Kidney epithelial cell (primary cell): ENCODE measurements at regions not wholly inside any gene's neighbourhood (a gene's known extent, or its start where the extent isn't known, plus 50 kb on each side); places are given as distances from the start of the nearest gene placed in this dataset.

Experiments
- DNase-seq: peaks from one replicate; pipeline ENCODE4 v3.0.0-alpha.2; 2010; ENCODE audit warnings: low read depth
- H3K27me3 ChIP-seq: 2 replicates; pipeline ENCODE4 v1.6.0; 2011; ENCODE audit warnings: low read length; ENCODE audit not compliant: control insufficient read depth, insufficient read depth
- H3K36me3 ChIP-seq: 2 replicates; pipeline ENCODE4 v1.5.1; 2011; ENCODE audit warnings: low read length; ENCODE audit not compliant: control insufficient read depth, insufficient read depth
- H3K4me3 ChIP-seq: 2 replicates; pipeline ENCODE4 v1.5.1; 2011; ENCODE audit warnings: low read depth, mild to moderate bottlenecking, control low read depth, low read length
- CTCF ChIP-seq: IDR thresholded peaks from 2 replicates; pipeline ENCODE4 v1.5.1; 2011; ENCODE audit warnings: mild to moderate bottlenecking, moderate library complexity, low read length, control low read depth, inconsistent platforms; ENCODE audit not compliant: insufficient read depth, poor library complexity, severe bottlenecking

GRCh38 chr4:189511581-189511980 lies 429.1 kb upstream of the FRG1 start:
- Histone ChIP-seq H3K27me3 (no peaks in the 10 kb centered on the region), H3K36me3 (no peaks in the 10 kb centered on the region), H3K4me3 (no peak overlapping the region)
- DNase-seq: no peak
- no peak for TF ChIP-seq CTCF

- no peak for TF ChIP-seq CTCF
These were observed 427.3 kb upstream of the FRG1 start for GRCh38 chr4:189513421-189513820.

GRCh38 chr4:189514209-189514608 lies 426.5 kb upstream of the FRG1 start:
- Histone ChIP-seq H3K36me3 (no peaks in the 10 kb centered on the region), H3K4me3 (no peak overlapping the region), H3K27me3 (no peaks in the 10 kb centered on the region)
- no peak for TF ChIP-seq CTCF
- DNase-seq: no peak

More at GRCh38 chr4:189513421-189513820, 427.3 kb upstream of the FRG1 start:
- Histone ChIP-seq H3K27me3 (no peaks in the 10 kb centered on the region), H3K36me3 (no peaks in the 10 kb centered on the region), H3K4me3 (no peak overlapping the region)
- DNase-seq: no peak

- no peak for DNase-seq
- TF ChIP-seq CTCF: no peak
- Histone ChIP-seq H3K4me3 (no peak overlapping the region), H3K36me3 (no peaks in the 10 kb centered on the region), H3K27me3 (no peaks in the 10 kb centered on the region)
These were observed 423.8 kb upstream of the FRG1 start for GRCh38 chr4:189516902-189517301.

GRCh38 chr4:189519186-189519585 lies 421.5 kb upstream of the FRG1 start:
- no peaks in the 10 kb centered on the region for H3K36me3 ChIP-seq
- DNase-seq: no peak
- no peak for TF ChIP-seq CTCF
- H3K4me3 ChIP-seq: no peak overlapping the region
- no peaks in the 10 kb centered on the region for H3K27me3 ChIP-seq

- no peak for TF ChIP-seq CTCF
These were observed 415.4 kb upstream of the FRG1 start for GRCh38 chr4:189525304-189525703.

More at GRCh38 chr4:189525304-189525703, 415.4 kb upstream of the FRG1 start:
- Histone ChIP-seq H3K36me3 (no peaks in the 10 kb centered on the region), H3K4me3 (no peak overlapping the region), H3K27me3 (no peaks in the 10 kb centered on the region)
- DNase-seq: no peak
